HG03139 (cell line): ENCODE measurements at regions not wholly inside any gene's neighbourhood (a gene's known extent, or its start where the extent isn't known, plus 50 kb on each side); places are given as distances from the start of the nearest gene placed in this dataset.

Experiments used
- ATAC-seq: cut with Tn5 transposase; IDR thresholded peaks from one replicate; pipeline ENCODE4 v1.9.1; 2021; ENCODE audit not compliant: unreplicated experiment

- no peak for ATAC-seq
Measured at GRCh38 chr5:89377767-89378455, 494.9 kb upstream of the MEF2C start.

- ATAC-seq, result no peak
Measured at GRCh38 chr5:89374818-89375521, 492.0 kb upstream of the MEF2C start.

GRCh38 chr5:89374144-89374784 is 491.3 kb upstream of the MEF2C start:
- ATAC-seq, result no peak

- ATAC-seq, result no peak
Measured at GRCh38 chr5:89372176-89372575, 489.2 kb upstream of the MEF2C start.

- ATAC-seq, result no peak
Measured at GRCh38 chr5:89371646-89372045, 488.7 kb upstream of the MEF2C start.

- no peak for ATAC-seq
Measured at GRCh38 chr5:89359046-89359445, 476.1 kb upstream of the MEF2C start.

- ATAC-seq, result no peak
Measured at GRCh38 chr5:89353837-89354551, 471.0 kb upstream of the MEF2C start.

GRCh38 chr5:89351975-89352374 is 469.0 kb upstream of the MEF2C start:
- ATAC-seq, result no peak

GRCh38 chr5:89351222-89351621 is 468.2 kb upstream of the MEF2C start:
- ATAC-seq, result no peak

GRCh38 chr5:89350684-89351083 is 467.7 kb upstream of the MEF2C start:
- ATAC-seq, result no peak

GRCh38 chr5:89349246-89349980 is 466.4 kb upstream of the MEF2C start:
- ATAC-seq, result no peak

GRCh38 chr5:89346573-89346972 is 463.6 kb upstream of the MEF2C start:
- ATAC-seq, result no peak

GRCh38 chr5:89343666-89344065 is 460.7 kb upstream of the MEF2C start:
- ATAC-seq, result peak; percentile 92

GRCh38 chr5:89342106-89342876 is 459.3 kb upstream of the MEF2C start:
- ATAC-seq, result no peak

GRCh38 chr5:89338935-89339334 is 456.0 kb upstream of the MEF2C start:
- ATAC-seq, result no peak

GRCh38 chr5:89336111-89336510 is 453.1 kb upstream of the MEF2C start:
- ATAC-seq, result no peak

- ATAC-seq, result no peak
Measured at GRCh38 chr5:89330140-89330539, 447.2 kb upstream of the MEF2C start.

GRCh38 chr5:89327608-89328007 is 444.6 kb upstream of the MEF2C start:
- no peak for ATAC-seq

GRCh38 chr5:89324990-89325389 is 442.0 kb upstream of the MEF2C start:
- ATAC-seq, result no peak
